Pancreas (tissue), 10 donors: ENCODE measurements at regions not wholly inside any gene's neighbourhood (a gene's known extent, or its start where the extent isn't known, plus 50 kb on each side); places are given as distances from the start of the nearest gene placed in this dataset.

Experiments used
- ATAC-seq, 4 donors: fragments of 200-7000 bp; cut with Tn5 transposase; one replicate each; pipeline versions ENCODE4 v1.8.0 to v1.9.1; 2020; ENCODE audit warnings: mild to moderate bottlenecking in 4 of 4, moderate library complexity in 4 of 4
- DNase-seq, 6 donors: peaks; one replicate each; pipeline ENCODE4 v3.0.0-alpha.2; 2020
- FAIRE-seq: peaks from 2 replicates; lab custom pipeline; 2012; peaks lifted over from hg19 to GRCh38; lab: Jason Lieb, UNC
- H3K27ac ChIP-seq, 4 donors: fragments of 200-600 bp; sonication (generic); 1 replicate in 3 of 4; 2 replicates in 1 of 4; pipeline versions ENCODE4 v1.5.0 to v1.8.0; 2020
- H3K27me3 ChIP-seq, 4 donors: fragments of 200-600 bp; one replicate each; pipeline ENCODE4 v1.8.0; 2021
- H3K36me3 ChIP-seq, 3 donors: fragments of 200-600 bp; sonication (generic) in 1 of 3; one replicate each; pipeline versions ENCODE4 v1.5.0 to v1.8.0; 2020 to 2021
- H3K4me1 ChIP-seq, 3 donors: fragments of 200-600 bp; one replicate each; pipeline ENCODE4 v1.8.0; 2021
- H3K4me3 ChIP-seq, 4 donors: fragments of 200-600 bp; sonication (generic) in 2 of 4; one replicate each; pipeline versions ENCODE4 v1.5.0 to v1.8.0; 2020 to 2021
- H3K9me3 ChIP-seq, 4 donors: fragments of 200-600 bp; one replicate each; pipeline ENCODE4 v1.8.0; 2021
- WGBS, 2 donors: extraction: QIAGEN DNeasy Blood & Tissue Kit; methylation state at CpG; one replicate each; pipeline ENCODE4 v1.1.7; 2013; 5-methylcytosine and 5-hydroxymethylcytosine counted together
- intact Hi-C, 3 donors: fragments of 100-400 bp; cut with DNase I; formaldehyde crosslinking; loops; one replicate each; pipeline versions ENCODE4 v1.11.1 to v1.14.2; 2022
- TF ChIP-seq, protein P1 (sequence below), 4 donors: fragments of 200-600 bp; sonication (generic) in 3 of 4; IDR thresholded peaks; one replicate each; pipeline versions ENCODE4 v1.5.0 to v1.8.0; 2021; ENCODE audit warnings: antibody characterized with exemption in 4 of 4
- donor health status: healthy with polysubstance abuse.
- donor health status: DM: no; HTN: no; CAD: no; lungs with moderate emphysema.
- donor health status: DM: no; HTN: no; CAD: no.
- donor health status: control.
- donor health status: control.
- donor health status: Bipolar disorder and iron deficiency.
- donor health status: DM: yes; HTN: yes; CAD: no.
- donor health status: DM: no; HTN: no; CAD: no.
- donor health status: DM: no; HTN: no; CAD: no.
- donor health status: DM: yes; HTN: yes; CAD: no.

DNA sequence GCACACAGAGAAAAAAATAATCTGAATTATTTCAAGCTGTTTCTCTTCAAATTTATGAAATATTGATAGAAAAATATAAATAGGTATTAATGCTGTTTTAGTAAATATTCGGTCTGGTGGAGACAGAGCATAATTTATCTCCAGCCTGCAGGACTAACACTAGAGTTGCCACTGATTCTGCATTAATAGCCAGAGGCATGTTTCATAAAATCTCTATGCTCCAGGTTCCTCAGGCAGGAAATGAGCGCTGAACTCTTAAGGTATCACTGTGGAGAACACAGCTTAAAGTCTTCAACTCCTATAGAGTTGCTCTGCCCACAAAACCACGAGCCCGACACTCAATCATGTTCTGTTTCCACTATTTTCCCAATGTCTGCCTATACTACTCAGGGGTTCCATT, 470.0 kb upstream of the TMPO start:
- no peak overlapping the region for H3K4me3 ChIP-seq
- intact Hi-C loops: no loop called here
- H3K27me3 ChIP-seq: no peaks in the 10 kb centered on the region
- H3K27ac ChIP-seq: no peak overlapping the region
- ATAC-seq (no peak), FAIRE-seq (no peak), DNase-seq (no peak)
- no peaks in the 10 kb centered on the region for H3K9me3 ChIP-seq
- no peaks in the 10 kb centered on the region for H3K36me3 ChIP-seq
- TF ChIP-seq, protein P1, sequence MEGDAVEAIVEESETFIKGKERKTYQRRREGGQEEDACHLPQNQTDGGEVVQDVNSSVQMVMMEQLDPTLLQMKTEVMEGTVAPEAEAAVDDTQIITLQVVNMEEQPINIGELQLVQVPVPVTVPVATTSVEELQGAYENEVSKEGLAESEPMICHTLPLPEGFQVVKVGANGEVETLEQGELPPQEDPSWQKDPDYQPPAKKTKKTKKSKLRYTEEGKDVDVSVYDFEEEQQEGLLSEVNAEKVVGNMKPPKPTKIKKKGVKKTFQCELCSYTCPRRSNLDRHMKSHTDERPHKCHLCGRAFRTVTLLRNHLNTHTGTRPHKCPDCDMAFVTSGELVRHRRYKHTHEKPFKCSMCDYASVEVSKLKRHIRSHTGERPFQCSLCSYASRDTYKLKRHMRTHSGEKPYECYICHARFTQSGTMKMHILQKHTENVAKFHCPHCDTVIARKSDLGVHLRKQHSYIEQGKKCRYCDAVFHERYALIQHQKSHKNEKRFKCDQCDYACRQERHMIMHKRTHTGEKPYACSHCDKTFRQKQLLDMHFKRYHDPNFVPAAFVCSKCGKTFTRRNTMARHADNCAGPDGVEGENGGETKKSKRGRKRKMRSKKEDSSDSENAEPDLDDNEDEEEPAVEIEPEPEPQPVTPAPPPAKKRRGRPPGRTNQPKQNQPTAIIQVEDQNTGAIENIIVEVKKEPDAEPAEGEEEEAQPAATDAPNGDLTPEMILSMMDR (IDR thresholded peaks at IDR 0.05): no peak
- 59 to 72% methylated on average over 4 of the region's 4 CpGs for WGBS, 2 donors
- H3K4me1 ChIP-seq: no peaks in the 10 kb centered on the region

DNA sequence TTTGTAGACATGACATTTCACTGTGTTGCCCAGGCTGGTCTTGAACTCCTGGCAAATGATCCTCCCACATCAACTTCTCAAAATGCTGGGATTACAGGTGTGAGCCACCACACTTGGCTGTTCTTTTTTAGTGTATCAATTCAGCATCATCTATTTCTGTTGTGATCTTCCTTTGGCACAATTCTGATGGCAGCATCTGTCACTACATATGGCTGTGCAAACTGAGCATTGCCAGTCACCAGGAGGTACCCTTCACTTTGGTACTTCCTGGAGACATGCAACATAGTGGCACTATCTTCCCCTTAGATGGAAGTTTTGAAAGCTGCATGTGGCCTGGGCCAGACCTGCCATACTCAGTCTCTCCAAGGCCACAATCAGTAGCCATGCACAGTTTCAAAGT, 467.1 kb upstream of the TMPO start:
- no peaks in the 10 kb centered on the region for H3K27me3 ChIP-seq

GRCh38 chr12:98053202-98053601, 462.2 kb upstream of the TMPO start:
- DNase-seq (no peak), FAIRE-seq (no peak), ATAC-seq (no peak)
- no peaks in the 10 kb centered on the region for H3K27me3 ChIP-seq
- no peak overlapping the region for H3K27ac ChIP-seq
- WGBS, 2 donors: 55 to 68% methylated on average over 2 of the region's 2 CpGs
- intact Hi-C loops: no loop called here
- H3K4me3 ChIP-seq: no peak overlapping the region
- no peaks in the 10 kb centered on the region for H3K4me1 ChIP-seq
- no peaks in the 10 kb centered on the region for H3K9me3 ChIP-seq
- no peaks in the 10 kb centered on the region for H3K36me3 ChIP-seq
- TF ChIP-seq, protein P1 (IDR thresholded peaks at IDR 0.05): no peak

More for the DNA sequence above, 467.1 kb upstream of the TMPO start:
- no peak overlapping the region for H3K4me3 ChIP-seq
- H3K9me3 ChIP-seq: no peaks in the 10 kb centered on the region
- intact Hi-C loops: no loop called here
- H3K4me1 ChIP-seq: no peaks in the 10 kb centered on the region
- DNase-seq (no peak), ATAC-seq (no peak), FAIRE-seq (no peak)
- no peaks in the 10 kb centered on the region for H3K36me3 ChIP-seq
- TF ChIP-seq, protein P1 (IDR thresholded peaks at IDR 0.05): no peak
- H3K27ac ChIP-seq: no peak overlapping the region

DNA sequence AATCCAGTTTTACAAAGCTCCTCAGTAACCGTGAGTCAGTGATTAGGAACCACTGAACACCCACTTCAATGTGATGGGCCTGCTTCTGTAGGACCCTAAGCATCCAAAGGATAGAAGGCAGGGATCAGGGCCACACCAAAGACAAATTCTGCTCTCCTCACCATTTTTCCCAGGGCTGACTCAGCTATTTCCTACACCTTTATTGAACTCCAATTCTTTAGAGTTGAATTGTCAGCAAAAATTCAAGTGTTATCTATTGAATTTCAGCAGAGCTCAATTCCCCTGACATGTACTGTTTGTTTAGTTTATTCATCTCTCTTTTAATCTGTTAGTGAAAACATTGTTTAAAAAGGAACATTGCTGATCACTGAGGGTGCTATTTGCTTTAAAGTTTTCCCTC, 457.7 kb upstream of the TMPO start:
- TF ChIP-seq, protein P1 (IDR thresholded peaks at IDR 0.05): no peak
- FAIRE-seq (no peak), ATAC-seq (no peak), DNase-seq (no peak)
- intact Hi-C loops: no loop called here
- Histone ChIP-seq H3K9me3 (no peaks in the 10 kb centered on the region), H3K27me3 (no peaks in the 10 kb centered on the region), H3K36me3 (no peaks in the 10 kb centered on the region), H3K4me3 (no peak overlapping the region), H3K27ac (no peak overlapping the region), H3K4me1 (no peaks in the 10 kb centered on the region)
- 64 to 85% methylated on average over 1 of the region's 1 CpG for WGBS, 2 donors

DNA sequence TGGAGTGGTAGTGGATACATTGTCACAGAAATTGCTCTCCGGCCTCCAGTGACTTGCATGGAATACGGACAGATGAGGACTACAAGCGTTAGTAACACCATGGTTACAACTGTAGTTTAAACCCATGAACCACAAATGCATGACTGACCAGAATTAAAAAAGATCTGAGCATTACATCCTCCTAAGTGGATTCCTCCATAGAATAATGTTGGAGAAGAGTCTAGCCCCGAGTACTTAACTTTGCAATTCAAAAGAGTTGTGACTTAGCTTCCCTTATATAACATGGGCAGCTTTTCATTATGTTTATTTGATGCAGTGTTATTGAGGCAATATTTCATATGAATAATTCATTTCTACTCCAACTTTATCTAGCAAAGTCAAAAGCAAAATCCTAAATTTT, 457.2 kb upstream of the TMPO start:
- intact Hi-C loops: no loop called here
- H3K36me3 ChIP-seq: no peaks in the 10 kb centered on the region
- no peak overlapping the region for H3K4me3 ChIP-seq
- 56 to 72% methylated on average over 4 of the region's 4 CpGs for WGBS, 2 donors
- no peaks in the 10 kb centered on the region for H3K4me1 ChIP-seq
- H3K27ac ChIP-seq: no peak overlapping the region
- DNase-seq (no peak), FAIRE-seq (no peak), ATAC-seq (no peak)
- H3K9me3 ChIP-seq: no peaks in the 10 kb centered on the region
- TF ChIP-seq, protein P1 (IDR thresholded peaks at IDR 0.05): no peak
- no peaks in the 10 kb centered on the region for H3K27me3 ChIP-seq
